Loucy (cell line): ENCODE measurements at regions not wholly inside any gene's neighbourhood (a gene's known extent, or its start where the extent isn't known, plus 50 kb on each side); places are given as distances from the start of the nearest gene placed in this dataset.

Experiments used
- H2AFZ ChIP-seq: fragments of 200-600 bp; sonication (generic); 2 replicates; pipeline ENCODE4 v1.6.0; 2016; ENCODE audit warnings: antibody characterized with exemption, mild to moderate bottlenecking, low read length, moderate library complexity
- H3F3A ChIP-seq: fragments of 200-600 bp; 2 replicates; pipeline ENCODE4 v1.6.0; 2016; ENCODE audit warnings: antibody characterized with exemption, low read depth, mild to moderate bottlenecking
- H3K27me3 ChIP-seq: fragments of 200-600 bp; sonication (generic); 2 replicates; pipeline ENCODE4 v1.6.1; 2014; ENCODE audit warnings: low read length, mild to moderate bottlenecking; ENCODE audit not compliant: insufficient read depth, poor library complexity, severe bottlenecking
- H3K36me3 ChIP-seq: fragments of 200-600 bp; sonication (generic); 2 replicates; pipeline ENCODE4 v1.6.1; 2016; ENCODE audit warnings: low read length; ENCODE audit not compliant: insufficient read depth
- H3K4me1 ChIP-seq: fragments of 200-600 bp; sonication (generic); 2 replicates; pipeline ENCODE4 v1.5.1; 2014; ENCODE audit warnings: low read length, mild to moderate bottlenecking; ENCODE audit not compliant: insufficient read depth, poor library complexity, severe bottlenecking
- H3K4me2 ChIP-seq: fragments of 200-600 bp; sonication (generic); 2 replicates; pipeline ENCODE4 v1.6.0; 2014; ENCODE audit warnings: antibody characterized with exemption, low read length, low read depth, mild to moderate bottlenecking; ENCODE audit not compliant: poor library complexity, severe bottlenecking
- H3K4me3 ChIP-seq: fragments of 200-600 bp; sonication (generic); 2 replicates; pipeline ENCODE4 v1.5.1; 2014; ENCODE audit warnings: low read length, mild to moderate bottlenecking, mixed read lengths; ENCODE audit not compliant: poor library complexity, severe bottlenecking
- H3K79me2 ChIP-seq: fragments of 200-600 bp; sonication (generic); 2 replicates; pipeline ENCODE4 v1.6.1; 2014; ENCODE audit warnings: low read length; ENCODE audit not compliant: insufficient read depth
- H3K9ac ChIP-seq: fragments of 200-600 bp; sonication (generic); 2 replicates; pipeline ENCODE4 v1.6.0; 2014; ENCODE audit warnings: mild to moderate bottlenecking, low read depth, low read length, moderate library complexity; ENCODE audit not compliant: poor library complexity, severe bottlenecking
- H3K9me2 ChIP-seq: fragments of 200-600 bp; sonication (generic); replicated peaks from 2 replicates; pipeline ENCODE4 v1.6.1; 2016; ENCODE audit warnings: low read depth, low read length, mixed read lengths
- H3K9me3 ChIP-seq: fragments of 200-600 bp; sonication (generic); 2 replicates; pipeline ENCODE4 v1.6.1; 2014; ENCODE audit warnings: mild to moderate bottlenecking, antibody characterized with exemption, low read length, low read depth; ENCODE audit not compliant: insufficient read depth
- H4K20me1 ChIP-seq: fragments of 200-600 bp; sonication (generic); 2 replicates; pipeline ENCODE4 v1.6.0; 2014; ENCODE audit warnings: antibody characterized with exemption, low read length, mild to moderate bottlenecking; ENCODE audit not compliant: insufficient read depth, poor library complexity, severe bottlenecking
- EZH2phosphoT487 ChIP-seq: fragments of 200-600 bp; IDR thresholded peaks from 2 replicates; pipeline ENCODE4 v1.6.1; 2018; ENCODE audit warnings: antibody characterized with exemption, mild to moderate bottlenecking, moderate library complexity, borderline replicate concordance
- TF ChIP-seq, protein P1 (sequence below): fragments of 200-600 bp; sonication (generic); conservative IDR thresholded peaks from 2 replicates; pipeline ENCODE4 v1.5.1; 2014; ENCODE audit warnings: mild to moderate bottlenecking, antibody characterized with exemption, low read length

- no peaks in the 10 kb centered on the region for H3K9me2 ChIP-seq
- H3K36me3 ChIP-seq: no peaks in the 10 kb centered on the region
- H3K27me3 ChIP-seq: no peaks in the 10 kb centered on the region
- H3K79me2 ChIP-seq: no peaks in the 10 kb centered on the region
- no peaks in the 10 kb centered on the region for H4K20me1 ChIP-seq
- H2AFZ ChIP-seq: no peak overlapping the region
- H3K4me3 ChIP-seq: no peak overlapping the region
- H3K9ac ChIP-seq: no peak overlapping the region
- H3F3A ChIP-seq: no peaks in the 10 kb centered on the region
- no peak for TF ChIP-seq EZH2phosphoT487
- TF ChIP-seq, protein P1, sequence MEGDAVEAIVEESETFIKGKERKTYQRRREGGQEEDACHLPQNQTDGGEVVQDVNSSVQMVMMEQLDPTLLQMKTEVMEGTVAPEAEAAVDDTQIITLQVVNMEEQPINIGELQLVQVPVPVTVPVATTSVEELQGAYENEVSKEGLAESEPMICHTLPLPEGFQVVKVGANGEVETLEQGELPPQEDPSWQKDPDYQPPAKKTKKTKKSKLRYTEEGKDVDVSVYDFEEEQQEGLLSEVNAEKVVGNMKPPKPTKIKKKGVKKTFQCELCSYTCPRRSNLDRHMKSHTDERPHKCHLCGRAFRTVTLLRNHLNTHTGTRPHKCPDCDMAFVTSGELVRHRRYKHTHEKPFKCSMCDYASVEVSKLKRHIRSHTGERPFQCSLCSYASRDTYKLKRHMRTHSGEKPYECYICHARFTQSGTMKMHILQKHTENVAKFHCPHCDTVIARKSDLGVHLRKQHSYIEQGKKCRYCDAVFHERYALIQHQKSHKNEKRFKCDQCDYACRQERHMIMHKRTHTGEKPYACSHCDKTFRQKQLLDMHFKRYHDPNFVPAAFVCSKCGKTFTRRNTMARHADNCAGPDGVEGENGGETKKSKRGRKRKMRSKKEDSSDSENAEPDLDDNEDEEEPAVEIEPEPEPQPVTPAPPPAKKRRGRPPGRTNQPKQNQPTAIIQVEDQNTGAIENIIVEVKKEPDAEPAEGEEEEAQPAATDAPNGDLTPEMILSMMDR: no peak
- H3K4me2 ChIP-seq: no peak overlapping the region
- H3K9me3 ChIP-seq: no peaks in the 10 kb centered on the region
- H3K4me1 ChIP-seq: no peaks in the 10 kb centered on the region
Measured at GRCh38 chr13:33490461-33491327, 205.1 kb upstream of the STARD13 start.

DNA sequence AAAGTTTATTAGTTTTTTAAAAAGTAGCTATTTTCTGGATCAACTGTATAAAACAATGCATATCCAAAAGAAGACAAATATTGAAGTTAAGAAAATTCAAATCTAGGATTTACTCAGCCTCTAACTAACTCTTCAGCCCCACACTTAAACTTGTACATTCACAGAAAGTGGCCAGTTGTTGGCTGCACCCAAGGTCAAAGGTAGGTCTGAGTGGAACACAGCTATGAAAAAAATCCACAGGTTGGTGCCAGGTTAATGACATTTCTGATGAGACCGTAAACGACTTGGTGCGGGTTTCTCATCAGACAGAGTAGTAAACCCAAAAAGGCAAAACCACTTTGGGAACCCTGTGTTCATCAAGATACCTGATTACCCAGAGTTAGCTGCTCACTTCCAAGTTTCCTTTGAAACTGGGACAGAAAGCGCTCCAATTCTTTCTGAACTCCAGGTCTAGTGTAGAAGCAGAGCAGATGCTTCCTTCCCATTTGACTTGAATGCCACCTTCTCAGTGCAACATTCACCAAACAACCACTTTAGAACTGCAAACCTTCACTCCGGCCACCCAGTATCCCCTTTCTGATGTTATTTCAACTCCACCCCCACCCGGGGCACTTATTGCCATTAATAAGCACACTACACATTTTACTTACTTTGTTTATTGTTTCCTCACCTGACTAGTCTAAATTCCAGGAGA is 208.3 kb upstream of the STARD13 start:
- Histone ChIP-seq H3K4me2 (no peak overlapping the region), H3K9me3 (no peaks in the 10 kb centered on the region), H3K4me3 (no peak overlapping the region), H2AFZ (no peak overlapping the region), H3K79me2 (no peaks in the 10 kb centered on the region), H3K9ac (no peak overlapping the region), H3K9me2 (no peaks in the 10 kb centered on the region), H3K27me3 (no peaks in the 10 kb centered on the region), H3F3A (no peaks in the 10 kb centered on the region), H3K36me3 (no peaks in the 10 kb centered on the region), H3K4me1 (no peaks in the 10 kb centered on the region), H4K20me1 (no peaks in the 10 kb centered on the region)
- TF ChIP-seq, protein P1: no peak
- no peak for TF ChIP-seq EZH2phosphoT487

GRCh38 chr13:33494596-33495204 is 209.1 kb upstream of the STARD13 start:
- Histone ChIP-seq H3K4me2 (no peak overlapping the region), H3K4me3 (no peak overlapping the region), H3K9me2 (no peaks in the 10 kb centered on the region), H3K9me3 (no peaks in the 10 kb centered on the region), H3K9ac (no peak overlapping the region), H3K4me1 (no peaks in the 10 kb centered on the region), H3K36me3 (no peaks in the 10 kb centered on the region), H3K79me2 (no peaks in the 10 kb centered on the region), H2AFZ (no peak overlapping the region), H3F3A (no peaks in the 10 kb centered on the region), H3K27me3 (no peaks in the 10 kb centered on the region), H4K20me1 (no peaks in the 10 kb centered on the region)
- no peak for TF ChIP-seq EZH2phosphoT487
- TF ChIP-seq, protein P1: no peak
